Neutrophil (primary cell): ENCODE measurements at regions not wholly inside any gene's neighbourhood (a gene's known extent, or its start where the extent isn't known, plus 50 kb on each side); places are given as distances from the start of the nearest gene placed in this dataset.
A peak's percentile ranks its signal among the peaks of the same experiment; 100 is the strongest.

Source experiments
- H3K27ac ChIP-seq: fragments of 200-600 bp; sonication (generic); 2 replicates; pipeline ENCODE4 v1.5.1; 2016; ENCODE audit warnings: mild to moderate bottlenecking, moderate library complexity
- H3K27me3 ChIP-seq: fragments of 200-600 bp; sonication (generic); 2 replicates; pipeline ENCODE4 v1.6.0; 2016; ENCODE audit warnings: mild to moderate bottlenecking
- H3K36me3 ChIP-seq: fragments of 200-600 bp; sonication (generic); 2 replicates; pipeline ENCODE4 v1.5.1; 2017
- H3K4me1 ChIP-seq, 2 experiments: fragments of 200-600 bp in 1 of 2; sonication (generic) in 1 of 2; 1 replicate in 1 of 2; 2 replicates in 1 of 2; pipeline versions ENCODE4 v1.5.1 to v1.6.1; 2013 to 2016; ENCODE audit warnings: low read depth in 1 of 2, low read length in 1 of 2, mild to moderate bottlenecking in 1 of 2, moderate library complexity in 1 of 2; ENCODE audit not compliant: control insufficient read depth in 1 of 2, insufficient read depth in 1 of 2
- H3K4me3 ChIP-seq, 2 experiments: fragments of 200-600 bp in 1 of 2; sonication (generic) in 1 of 2; 1 replicate in 1 of 2; 2 replicates in 1 of 2; pipeline ENCODE4 v1.5.1; 2013 to 2016; ENCODE audit warnings: low read depth in 1 of 2, low read length in 1 of 2, mild to moderate bottlenecking in 1 of 2, moderate library complexity in 1 of 2
- H3K9me3 ChIP-seq: fragments of 200-600 bp; sonication (generic); 2 replicates; pipeline ENCODE4 v1.5.1; 2016
- TF ChIP-seq, protein P1 (sequence below): fragments of 200-600 bp; sonication (generic); IDR thresholded peaks from 2 replicates; pipeline ENCODE4 v1.5.1; 2016; ENCODE audit warnings: antibody characterized with exemption

- Histone ChIP-seq H3K27ac (peak overlapping the region; percentile 74), H3K9me3 (no peaks in the 10 kb centered on the region), H3K27me3 (no peaks in the 10 kb centered on the region), H3K36me3 (no peaks in the 10 kb centered on the region), H3K4me1 (peaks cover 87 to 88% of the 10 kb centered on the region in 2 experiments), H3K4me3 (no peak overlapping the region)
- TF ChIP-seq, protein P1, sequence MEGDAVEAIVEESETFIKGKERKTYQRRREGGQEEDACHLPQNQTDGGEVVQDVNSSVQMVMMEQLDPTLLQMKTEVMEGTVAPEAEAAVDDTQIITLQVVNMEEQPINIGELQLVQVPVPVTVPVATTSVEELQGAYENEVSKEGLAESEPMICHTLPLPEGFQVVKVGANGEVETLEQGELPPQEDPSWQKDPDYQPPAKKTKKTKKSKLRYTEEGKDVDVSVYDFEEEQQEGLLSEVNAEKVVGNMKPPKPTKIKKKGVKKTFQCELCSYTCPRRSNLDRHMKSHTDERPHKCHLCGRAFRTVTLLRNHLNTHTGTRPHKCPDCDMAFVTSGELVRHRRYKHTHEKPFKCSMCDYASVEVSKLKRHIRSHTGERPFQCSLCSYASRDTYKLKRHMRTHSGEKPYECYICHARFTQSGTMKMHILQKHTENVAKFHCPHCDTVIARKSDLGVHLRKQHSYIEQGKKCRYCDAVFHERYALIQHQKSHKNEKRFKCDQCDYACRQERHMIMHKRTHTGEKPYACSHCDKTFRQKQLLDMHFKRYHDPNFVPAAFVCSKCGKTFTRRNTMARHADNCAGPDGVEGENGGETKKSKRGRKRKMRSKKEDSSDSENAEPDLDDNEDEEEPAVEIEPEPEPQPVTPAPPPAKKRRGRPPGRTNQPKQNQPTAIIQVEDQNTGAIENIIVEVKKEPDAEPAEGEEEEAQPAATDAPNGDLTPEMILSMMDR = no peak
These were observed 50.9 kb upstream of the TARBP1 start for GRCh38 chr1:234529950-234530237.

- TF ChIP-seq, protein P1 = no peak
- Histone ChIP-seq H3K9me3 (no peaks in the 10 kb centered on the region), H3K27me3 (no peaks in the 10 kb centered on the region), H3K4me3 (no peak overlapping the region), H3K27ac (peak overlapping the region; percentile 74), H3K36me3 (no peaks in the 10 kb centered on the region), H3K4me1 (peaks cover 93 to 94% of the 10 kb centered on the region in 2 experiments)
These were observed 50.3 kb upstream of the TARBP1 start for GRCh38 chr1:234529095-234529949.
